GM04504 (cell line): ENCODE measurements at regions not wholly inside any gene's neighbourhood (a gene's known extent, or its start where the extent isn't known, plus 50 kb on each side); places are given as distances from the start of the nearest gene placed in this dataset.
"Not testable (repeated sequence)": the region's sequence is repeated elsewhere in the genome, so short reads cannot be mapped to it uniquely, and the experiment has no call there.

Experiments used
- DNase-seq: peaks from one replicate; pipeline ENCODE4 v3.0.0-alpha.2; 2012; ENCODE audit warnings: low read depth

- peak; percentile 17 for DNase-seq
These were observed 115.5 kb upstream of the GNAI1 start for GRCh38 chr7:80018941-80019808.

GRCh38 chr7:80017101-80017698, 117.4 kb upstream of the GNAI1 start:
- no peak for DNase-seq

GRCh38 chr7:80014511-80014910, 120.1 kb upstream of the GNAI1 start:
- DNase-seq, result no peak

GRCh38 chr7:80008039-80008438, 126.6 kb upstream of the GNAI1 start:
- no peak for DNase-seq

- DNase-seq, result no peak
These were observed 131.8 kb upstream of the GNAI1 start for GRCh38 chr7:80002865-80003264.

- DNase-seq, result no peak
These were observed 136.3 kb upstream of the GNAI1 start for GRCh38 chr7:79998363-79998762.

- no peak for DNase-seq
These were observed 137.3 kb upstream of the GNAI1 start for GRCh38 chr7:79997345-79997744.

- not testable (repeated sequence) for DNase-seq
These were observed 138.9 kb upstream of the GNAI1 start for GRCh38 chr7:79995741-79996140.

GRCh38 chr7:79988653-79989052, 146.0 kb upstream of the GNAI1 start:
- DNase-seq, result no peak

- DNase-seq, result no peak
These were observed 150.4 kb upstream of the GNAI1 start for GRCh38 chr7:79984210-79984609.

- DNase-seq, result no peak
These were observed 152.4 kb upstream of the GNAI1 start for GRCh38 chr7:79982141-79982770.

- DNase-seq, result no peak
These were observed 154.3 kb upstream of the GNAI1 start for GRCh38 chr7:79980376-79980775.

- no peak for DNase-seq
These were observed 155.2 kb upstream of the GNAI1 start for GRCh38 chr7:79979437-79979836.

- no peak for DNase-seq
These were observed 157.2 kb upstream of the GNAI1 start for GRCh38 chr7:79977481-79977880.

- not testable (repeated sequence) for DNase-seq
These were observed 158.0 kb upstream of the GNAI1 start for GRCh38 chr7:79976711-79977020.

GRCh38 chr7:79975986-79976710, 158.5 kb upstream of the GNAI1 start:
- not testable (repeated sequence) for DNase-seq

GRCh38 chr7:79973455-79973854, 161.2 kb upstream of the GNAI1 start:
- DNase-seq, result no peak

GRCh38 chr7:79971058-79971457, 163.6 kb upstream of the GNAI1 start:
- no peak for DNase-seq

- no peak for DNase-seq
These were observed 165.7 kb upstream of the GNAI1 start for GRCh38 chr7:79968894-79969293.

- no peak for DNase-seq
These were observed 166.5 kb upstream of the GNAI1 start for GRCh38 chr7:79968077-79968648.

GRCh38 chr7:79965946-79966345, 168.7 kb upstream of the GNAI1 start:
- DNase-seq, result no peak

GRCh38 chr7:79964463-79964862, 170.2 kb upstream of the GNAI1 start:
- no peak for DNase-seq
